ENCODE measurements at regions not wholly inside any gene's neighbourhood (a gene's known extent, or its start where the extent isn't known, plus 50 kb on each side); places are given as distances from the start of the nearest gene placed in this dataset.

DNA sequence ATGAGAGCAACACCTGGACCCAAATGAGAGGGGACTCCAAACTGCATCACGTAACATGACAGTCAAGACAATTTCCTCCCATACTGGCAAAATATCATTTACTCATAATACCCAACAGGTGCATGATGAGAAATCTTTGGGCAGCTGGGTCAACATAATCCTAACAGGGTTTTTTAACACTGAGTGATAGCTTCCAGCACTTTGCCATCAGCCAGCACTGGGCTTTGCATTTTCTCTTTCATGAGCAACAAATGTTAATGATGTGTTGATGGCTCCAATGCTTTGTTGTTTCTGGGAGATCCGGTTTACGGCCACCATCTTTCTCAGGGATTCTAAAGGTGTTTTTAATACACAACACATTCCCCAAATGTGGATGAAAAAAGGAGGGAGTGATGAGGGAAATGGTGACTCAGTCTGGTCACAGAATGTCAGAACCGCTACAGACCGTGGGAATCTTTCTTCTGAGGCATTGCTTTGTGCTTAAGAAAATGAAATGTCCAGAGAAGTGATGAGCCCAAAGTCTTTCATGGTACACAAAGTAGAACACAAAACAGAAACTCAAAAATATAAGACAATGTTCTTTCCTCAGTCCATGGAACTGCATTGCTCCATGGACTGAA is 705.7 kb upstream of the IGFBP3 start:
- Histone ChIP-seq H3K4me3 (replicated peaks in 1 of 2; ENCODE audit: low read depth in 1 of 2, low read length in 2 of 2) (no peak overlapping the region), H3K27ac (ENCODE audit: low read depth, low read length) (no peak overlapping the region), H3K27me3 (ENCODE audit: insufficient read depth, low read length) (no peaks in the 10 kb centered on the region), H3K4me2 (ENCODE audit: low read length) (no peak overlapping the region), H3K36me3 (ENCODE audit: control insufficient read depth in 1 of 2, insufficient read depth in 2 of 2, low read length in 2 of 2) (no peaks in the 10 kb centered on the region), H3K4me1 (ENCODE audit: control insufficient read depth in 1 of 2, insufficient read depth in 2 of 2, low read length in 2 of 2) (no peaks in the 10 kb centered on the region), H3K79me2 (ENCODE audit: insufficient read depth, low read length) (no peaks in the 10 kb centered on the region), H3K9me2 (ENCODE audit: insufficient read depth) (no peaks in the 10 kb centered on the region), H2AFZ (ENCODE audit: low read depth, low read length, poor library complexity, severe bottlenecking) (no peak overlapping the region), H3K9ac (ENCODE audit: low read length) (no peak overlapping the region), H4K20me1 (ENCODE audit: insufficient read depth) (no peaks in the 10 kb centered on the region), H3K9me3 (ENCODE audit: control insufficient read depth in 1 of 2, insufficient read depth in 1 of 2, low read depth in 1 of 2, low read length in 2 of 2) (no peaks in the 10 kb centered on the region)
- ChIA-PET POLR2A (no interaction called here), CTCF (no interaction called here), RAD21 (ENCODE audit: low non-redundant PET in 1 of 2, low total read pairs in 2 of 2, uncharacterized antibody in 2 of 2, unreplicated experiment in 2 of 2) (no interaction called here)
- TF ChIP-seq YY1 (IDR thresholded peaks at IDR 0.05; ENCODE audit: extremely low read depth, insufficient replicate concordance, low read depth, low read length) (no peak), POLR2AphosphoS5 (IDR thresholded peaks at IDR 0.05; ENCODE audit: low read depth, low read length) (no peak), SRF (IDR thresholded peaks at IDR 0.05; ENCODE audit: low read depth) (no peak), SIN3A (IDR thresholded peaks at IDR 0.05; ENCODE audit: low read depth) (no peak)
- TF ChIP-seq, protein P1, sequence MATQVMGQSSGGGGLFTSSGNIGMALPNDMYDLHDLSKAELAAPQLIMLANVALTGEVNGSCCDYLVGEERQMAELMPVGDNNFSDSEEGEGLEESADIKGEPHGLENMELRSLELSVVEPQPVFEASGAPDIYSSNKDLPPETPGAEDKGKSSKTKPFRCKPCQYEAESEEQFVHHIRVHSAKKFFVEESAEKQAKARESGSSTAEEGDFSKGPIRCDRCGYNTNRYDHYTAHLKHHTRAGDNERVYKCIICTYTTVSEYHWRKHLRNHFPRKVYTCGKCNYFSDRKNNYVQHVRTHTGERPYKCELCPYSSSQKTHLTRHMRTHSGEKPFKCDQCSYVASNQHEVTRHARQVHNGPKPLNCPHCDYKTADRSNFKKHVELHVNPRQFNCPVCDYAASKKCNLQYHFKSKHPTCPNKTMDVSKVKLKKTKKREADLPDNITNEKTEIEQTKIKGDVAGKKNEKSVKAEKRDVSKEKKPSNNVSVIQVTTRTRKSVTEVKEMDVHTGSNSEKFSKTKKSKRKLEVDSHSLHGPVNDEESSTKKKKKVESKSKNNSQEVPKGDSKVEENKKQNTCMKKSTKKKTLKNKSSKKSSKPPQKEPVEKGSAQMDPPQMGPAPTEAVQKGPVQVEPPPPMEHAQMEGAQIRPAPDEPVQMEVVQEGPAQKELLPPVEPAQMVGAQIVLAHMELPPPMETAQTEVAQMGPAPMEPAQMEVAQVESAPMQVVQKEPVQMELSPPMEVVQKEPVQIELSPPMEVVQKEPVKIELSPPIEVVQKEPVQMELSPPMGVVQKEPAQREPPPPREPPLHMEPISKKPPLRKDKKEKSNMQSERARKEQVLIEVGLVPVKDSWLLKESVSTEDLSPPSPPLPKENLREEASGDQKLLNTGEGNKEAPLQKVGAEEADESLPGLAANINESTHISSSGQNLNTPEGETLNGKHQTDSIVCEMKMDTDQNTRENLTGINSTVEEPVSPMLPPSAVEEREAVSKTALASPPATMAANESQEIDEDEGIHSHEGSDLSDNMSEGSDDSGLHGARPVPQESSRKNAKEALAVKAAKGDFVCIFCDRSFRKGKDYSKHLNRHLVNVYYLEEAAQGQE (IDR thresholded peaks at IDR 0.05; ENCODE audit: low read depth) = no peak
- ATAC-seq (no peak), DNase-seq (ENCODE audit: low read depth, low spot score) (no peak)
- BruUV-seq (replicated peaks) = no TSS peak
- intact Hi-C loops (cut with micrococcal nuclease) = no loop called here

DNA sequence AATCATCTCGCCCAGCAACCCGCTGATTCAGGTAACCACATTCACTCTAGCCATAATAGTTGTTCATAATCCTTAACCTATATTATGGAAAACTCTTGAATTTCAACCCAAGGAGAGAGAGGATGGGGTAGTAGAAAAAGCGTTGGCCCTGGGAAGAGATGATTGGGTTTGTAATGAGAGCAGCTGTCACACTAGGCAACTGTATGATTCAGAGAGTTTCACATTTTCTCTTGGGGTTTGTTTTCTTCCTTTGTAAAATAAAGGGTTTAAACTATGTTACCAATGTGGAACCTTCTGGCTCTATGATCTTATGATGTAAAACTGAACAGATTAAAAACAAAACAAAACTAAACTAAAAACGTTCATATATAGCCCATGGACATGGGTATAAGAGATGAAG is 705.2 kb upstream of the IGFBP3 start:
- DNase-seq (ENCODE audit: low read depth, low spot score) = no peak
- no peak overlapping the region for H2AFZ ChIP-seq (ENCODE audit: low read depth, low read length, poor library complexity, severe bottlenecking)
- H3K36me3 ChIP-seq (ENCODE audit: control insufficient read depth in 1 of 2, insufficient read depth in 2 of 2, low read length in 2 of 2) = no peaks in the 10 kb centered on the region
- no peak overlapping the region for H3K4me3 ChIP-seq (replicated peaks in 1 of 2; ENCODE audit: low read depth in 1 of 2, low read length in 2 of 2)
- no peaks in the 10 kb centered on the region for H3K27me3 ChIP-seq (ENCODE audit: insufficient read depth, low read length)
- ChIA-PET POLR2A (no interaction called here), RAD21 (ENCODE audit: low non-redundant PET in 1 of 2, low total read pairs in 2 of 2, uncharacterized antibody in 2 of 2, unreplicated experiment in 2 of 2) (no interaction called here), CTCF (no interaction called here)
- intact Hi-C loops (cut with micrococcal nuclease) = no loop called here
- no peak overlapping the region for H3K9ac ChIP-seq (ENCODE audit: low read length)
- H3K79me2 ChIP-seq (ENCODE audit: insufficient read depth, low read length) = no peaks in the 10 kb centered on the region
- no peaks in the 10 kb centered on the region for H3K9me2 ChIP-seq (ENCODE audit: insufficient read depth)
- BruUV-seq (replicated peaks) = no TSS peak
- TF ChIP-seq FOSL1 (IDR thresholded peaks at IDR 0.05; ENCODE audit: low read depth) = no peak
- TF ChIP-seq EGR1 (IDR thresholded peaks at IDR 0.05; ENCODE audit: low read depth) = no peak
- TF ChIP-seq EZH2phosphoT487 (IDR thresholded peaks at IDR 0.05; ENCODE audit: borderline replicate concordance) = no peak
- TF ChIP-seq SIN3A (IDR thresholded peaks at IDR 0.05; ENCODE audit: low read depth) = no peak
- no peak overlapping the region for H3K27ac ChIP-seq (ENCODE audit: low read depth, low read length)
- ATAC-seq = no peak
- no peak overlapping the region for H3K4me2 ChIP-seq (ENCODE audit: low read length)
- H3K4me1 ChIP-seq (ENCODE audit: control insufficient read depth in 1 of 2, insufficient read depth in 2 of 2, low read length in 2 of 2) = no peaks in the 10 kb centered on the region
- no peaks in the 10 kb centered on the region for H3K9me3 ChIP-seq (ENCODE audit: control insufficient read depth in 1 of 2, insufficient read depth in 1 of 2, low read depth in 1 of 2, low read length in 2 of 2)
- no peaks in the 10 kb centered on the region for H4K20me1 ChIP-seq (ENCODE audit: insufficient read depth)
